ENCODE measurements at regions not wholly inside any gene's neighbourhood (a gene's known extent, or its start where the extent isn't known, plus 50 kb on each side); places are given as distances from the start of the nearest gene placed in this dataset.

GRCh38 chr5:6311568-6312501 is 66.5 kb downstream of the MED10 start:
- no peak for TF ChIP-seq CTCF (IDR thresholded peaks at IDR 0.05; ENCODE audit: extremely low read depth, low read depth, low read length)
- Histone ChIP-seq H3K9me3 (ENCODE audit: low read depth, low read length) (no peaks in the 10 kb centered on the region), H3K36me3 (ENCODE audit: insufficient read depth, low read length) (no peaks in the 10 kb centered on the region)

DNA sequence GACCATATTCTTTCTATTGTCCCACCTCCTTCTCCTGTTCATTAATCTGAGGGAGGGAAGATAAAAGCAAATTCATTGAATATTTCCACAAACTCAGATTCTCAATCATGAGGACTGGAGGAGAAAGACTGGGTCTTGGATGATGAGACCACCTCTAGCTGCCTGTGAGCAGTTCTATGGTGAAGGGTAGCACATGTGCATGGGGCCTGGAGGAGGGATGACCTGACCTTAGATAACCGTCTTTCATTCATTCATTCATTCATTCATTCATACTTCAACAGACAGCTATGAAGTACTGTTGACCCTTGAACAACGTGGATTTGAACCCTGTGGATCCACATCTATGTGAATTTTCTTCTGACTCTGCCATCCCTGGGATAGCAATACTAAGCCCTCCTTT is 68.4 kb downstream of the MED10 start:
- Histone ChIP-seq H3K79me2 (ENCODE audit: insufficient read depth, low read length) (no peaks in the 10 kb centered on the region), H3K9me3 (ENCODE audit: low read depth, low read length) (no peaks in the 10 kb centered on the region), H3K4me3 (ENCODE audit: insufficient read depth, low read length) (no peak overlapping the region), H3K4me1 (ENCODE audit: insufficient read depth, low read length) (no peaks in the 10 kb centered on the region), H3K36me3 (ENCODE audit: insufficient read depth, low read length) (no peaks in the 10 kb centered on the region), H2AFZ (ENCODE audit: low read length) (no peak overlapping the region), H4K20me1 (ENCODE audit: insufficient read depth, low read length) (no peaks in the 10 kb centered on the region), H3K27ac (ENCODE audit: low read depth, low read length) (no peak overlapping the region), H3K27me3 (ENCODE audit: insufficient read depth, low read length) (no peaks in the 10 kb centered on the region), H3K4me2 (ENCODE audit: insufficient read depth, low read length) (no peak overlapping the region)
- no peak for TF ChIP-seq CTCF (IDR thresholded peaks at IDR 0.05; ENCODE audit: extremely low read depth, low read depth, low read length)
- DNase-seq (ENCODE audit: insufficient read length, low spot score, missing footprints) = no peak

More at GRCh38 chr5:6311568-6312501, 66.5 kb downstream of the MED10 start:
- H3K27me3 ChIP-seq (ENCODE audit: insufficient read depth, low read length) = no peaks in the 10 kb centered on the region
- no peak overlapping the region for H3K4me3 ChIP-seq (ENCODE audit: insufficient read depth, low read length)
- no peak overlapping the region for H3K27ac ChIP-seq (ENCODE audit: low read depth, low read length)
- no peak overlapping the region for H2AFZ ChIP-seq (ENCODE audit: low read length)
- H4K20me1 ChIP-seq (ENCODE audit: insufficient read depth, low read length) = no peaks in the 10 kb centered on the region
- no peaks in the 10 kb centered on the region for H3K79me2 ChIP-seq (ENCODE audit: insufficient read depth, low read length)
- no peak overlapping the region for H3K4me2 ChIP-seq (ENCODE audit: insufficient read depth, low read length)
- no peaks in the 10 kb centered on the region for H3K4me1 ChIP-seq (ENCODE audit: insufficient read depth, low read length)
- no peak for DNase-seq (ENCODE audit: insufficient read length, low spot score, missing footprints)

GRCh38 chr5:6308683-6309082 is 69.7 kb downstream of the MED10 start:
- H3K4me2 ChIP-seq (ENCODE audit: insufficient read depth, low read length) = no peak overlapping the region
- no peak for DNase-seq (ENCODE audit: insufficient read length, low spot score, missing footprints)
- H3K27ac ChIP-seq (ENCODE audit: low read depth, low read length) = no peak overlapping the region
- no peaks in the 10 kb centered on the region for H3K36me3 ChIP-seq (ENCODE audit: insufficient read depth, low read length)
- H3K9me3 ChIP-seq (ENCODE audit: low read depth, low read length) = no peaks in the 10 kb centered on the region
- H2AFZ ChIP-seq (ENCODE audit: low read length) = no peak overlapping the region
- H4K20me1 ChIP-seq (ENCODE audit: insufficient read depth, low read length) = no peaks in the 10 kb centered on the region
- no peak overlapping the region for H3K4me3 ChIP-seq (ENCODE audit: insufficient read depth, low read length)
- no peaks in the 10 kb centered on the region for H3K4me1 ChIP-seq (ENCODE audit: insufficient read depth, low read length)
- no peaks in the 10 kb centered on the region for H3K79me2 ChIP-seq (ENCODE audit: insufficient read depth, low read length)
- TF ChIP-seq CTCF (IDR thresholded peaks at IDR 0.05; ENCODE audit: extremely low read depth, low read depth, low read length) = no peak
- no peaks in the 10 kb centered on the region for H3K27me3 ChIP-seq (ENCODE audit: insufficient read depth, low read length)

DNA sequence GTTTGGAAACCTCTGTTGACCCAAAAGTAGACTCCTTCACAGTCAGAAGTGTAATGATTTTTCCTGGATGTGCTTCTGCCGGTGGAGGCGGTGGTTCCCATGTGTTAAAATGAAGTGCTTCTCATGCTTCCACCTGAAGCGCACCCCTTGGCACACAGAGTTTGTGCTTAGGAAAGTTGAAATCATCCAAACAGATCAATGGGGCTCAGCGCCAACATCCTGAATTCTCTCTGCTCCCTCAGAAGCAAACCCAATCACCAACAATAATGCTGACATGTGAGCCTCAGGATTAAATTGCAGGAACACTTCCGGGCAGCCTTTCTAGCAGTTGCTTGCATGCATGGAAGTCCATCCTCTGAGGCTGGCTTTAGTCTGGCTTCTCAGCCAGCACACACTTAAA is 71.0 kb downstream of the MED10 start:
- H3K4me3 ChIP-seq (ENCODE audit: insufficient read depth, low read length) = no peak overlapping the region
- no peaks in the 10 kb centered on the region for H4K20me1 ChIP-seq (ENCODE audit: insufficient read depth, low read length)
- H3K79me2 ChIP-seq (ENCODE audit: insufficient read depth, low read length) = no peaks in the 10 kb centered on the region
- DNase-seq (ENCODE audit: insufficient read length, low spot score, missing footprints) = no peak
- no peaks in the 10 kb centered on the region for H3K9me3 ChIP-seq (ENCODE audit: low read depth, low read length)
- no peaks in the 10 kb centered on the region for H3K27me3 ChIP-seq (ENCODE audit: insufficient read depth, low read length)
- H2AFZ ChIP-seq (ENCODE audit: low read length) = no peak overlapping the region
- no peak overlapping the region for H3K27ac ChIP-seq (ENCODE audit: low read depth, low read length)
- H3K4me1 ChIP-seq (ENCODE audit: insufficient read depth, low read length) = no peaks in the 10 kb centered on the region
- no peaks in the 10 kb centered on the region for H3K36me3 ChIP-seq (ENCODE audit: insufficient read depth, low read length)
- no peak overlapping the region for H3K4me2 ChIP-seq (ENCODE audit: insufficient read depth, low read length)
- TF ChIP-seq CTCF (IDR thresholded peaks at IDR 0.05; ENCODE audit: extremely low read depth, low read depth, low read length) = no peak
